HG03460 (cell line): ENCODE measurements at regions not wholly inside any gene's neighbourhood (a gene's known extent, or its start where the extent isn't known, plus 50 kb on each side); places are given as distances from the start of the nearest gene placed in this dataset.
"Not testable (repeated sequence)": the region's sequence is repeated elsewhere in the genome, so short reads cannot be mapped to it uniquely, and the experiment has no call there.

Experiments used
- ATAC-seq: cut with Tn5 transposase; IDR thresholded peaks from one replicate; pipeline ENCODE4 v1.9.1; 2021; ENCODE audit not compliant: unreplicated experiment

DNA sequence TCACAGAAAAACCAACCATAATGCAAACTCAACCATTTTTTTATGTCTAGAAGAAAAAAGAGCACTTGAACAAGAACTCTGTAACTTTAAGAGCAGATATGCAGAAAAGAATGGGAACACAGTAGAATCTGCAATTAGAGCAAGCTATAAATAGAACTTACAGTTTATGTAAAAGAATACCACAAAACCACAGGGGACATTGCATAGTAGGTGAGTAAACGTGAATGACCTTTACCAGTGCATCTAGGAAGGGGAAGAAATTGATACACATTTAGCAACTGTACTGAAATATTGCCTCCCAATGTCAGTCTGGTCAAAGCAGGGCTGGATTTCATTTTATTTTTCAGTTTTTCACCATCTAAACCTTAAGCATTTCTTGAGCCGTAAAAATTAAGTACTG lies 242.2 kb upstream of the EDNRB start:
- no peak for ATAC-seq

DNA sequence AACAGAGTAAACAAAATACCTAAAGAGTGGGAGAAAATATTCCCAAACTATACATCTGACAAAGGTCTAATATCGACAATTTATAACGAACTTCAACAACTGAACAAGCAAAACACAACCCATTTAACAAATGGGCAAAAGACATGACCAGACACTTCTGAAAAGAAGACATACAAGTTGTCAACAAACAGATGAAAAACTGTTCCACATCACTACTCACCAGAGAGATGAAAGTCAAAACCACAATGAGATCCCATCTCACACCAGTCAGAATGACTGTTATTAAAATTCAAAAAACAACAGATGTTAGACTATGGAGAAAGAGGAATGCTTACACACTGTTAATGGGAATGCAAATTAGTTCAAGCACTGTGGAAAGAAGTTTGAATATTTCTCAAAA lies 233.8 kb upstream of the EDNRB start:
- ATAC-seq = no peak

DNA sequence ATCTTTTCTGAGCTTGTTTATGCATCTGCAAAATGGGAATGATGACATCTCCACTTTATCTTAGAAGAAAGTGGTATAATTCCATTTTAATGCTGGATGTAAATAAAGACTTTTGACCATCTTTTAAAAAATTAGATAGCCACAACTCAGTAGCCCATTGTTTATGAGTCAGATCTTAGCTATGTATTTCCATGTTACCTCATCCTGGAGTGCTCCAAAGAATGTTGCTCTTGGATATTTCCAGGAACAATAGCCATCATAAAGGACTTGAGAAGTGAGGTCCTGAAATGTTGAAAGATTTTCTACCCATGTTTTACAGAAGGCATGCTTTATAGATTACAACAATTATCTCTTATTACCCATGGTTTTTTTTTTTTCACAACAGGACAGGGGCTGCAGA lies 229.3 kb upstream of the EDNRB start:
- no peak for ATAC-seq

DNA sequence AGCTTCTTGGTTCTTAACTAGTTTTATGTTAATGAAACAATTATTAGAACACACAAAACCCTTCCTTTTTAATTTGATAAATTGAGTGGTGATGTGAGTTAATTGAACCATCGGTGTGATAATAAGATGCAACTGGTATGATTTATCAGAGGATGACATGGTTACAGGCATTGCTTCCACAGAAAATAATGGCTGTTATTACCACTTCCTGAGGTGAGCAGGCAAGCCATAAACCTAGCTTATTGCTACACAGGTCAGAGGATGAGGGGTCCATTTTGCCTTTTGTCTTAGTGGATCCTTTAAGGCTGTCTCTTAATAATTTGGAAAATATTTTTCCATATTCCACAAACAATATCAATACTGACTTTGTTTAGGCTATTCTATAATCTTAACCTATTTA lies 226.6 kb upstream of the EDNRB start:
- ATAC-seq = no peak

DNA sequence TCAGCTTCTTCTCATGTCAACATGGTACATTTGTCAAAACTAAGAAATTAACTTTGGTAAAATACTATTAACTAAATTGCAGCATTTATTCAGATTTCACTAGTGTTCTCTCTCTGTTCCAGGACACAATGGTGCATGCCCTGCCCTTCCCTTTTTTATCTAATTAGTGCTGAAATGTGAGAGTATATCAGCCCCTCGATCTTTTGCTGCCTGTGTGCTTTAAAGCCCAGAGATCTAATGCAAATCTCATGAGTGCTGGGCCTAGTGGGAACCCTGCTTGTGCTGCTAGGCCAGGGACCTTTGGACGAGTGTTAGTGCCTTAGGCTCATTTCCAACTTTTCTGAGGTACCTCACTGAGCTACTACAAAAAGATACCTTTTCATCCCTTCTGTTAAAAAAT lies 221.1 kb upstream of the EDNRB start:
- no peak for ATAC-seq

DNA sequence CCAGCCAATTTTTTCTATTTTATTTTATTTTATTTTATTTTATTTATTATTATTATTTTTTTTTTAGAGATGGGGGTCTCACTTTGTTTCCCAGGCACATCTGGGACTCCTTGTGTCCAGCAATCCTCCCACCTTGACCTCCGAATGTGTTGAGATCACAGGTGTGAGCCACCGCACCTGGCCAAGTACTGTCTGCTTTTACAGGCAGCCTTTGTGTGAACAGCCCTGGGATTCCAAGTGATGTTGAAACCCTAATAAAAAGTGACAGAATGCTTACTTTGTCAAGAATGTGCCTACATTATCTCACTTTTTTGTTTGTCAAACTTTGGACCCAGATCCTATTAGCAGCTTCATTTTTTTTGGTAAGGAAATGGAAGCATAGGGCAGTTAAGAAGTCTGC lies 220.1 kb upstream of the EDNRB start:
- ATAC-seq = no peak

DNA sequence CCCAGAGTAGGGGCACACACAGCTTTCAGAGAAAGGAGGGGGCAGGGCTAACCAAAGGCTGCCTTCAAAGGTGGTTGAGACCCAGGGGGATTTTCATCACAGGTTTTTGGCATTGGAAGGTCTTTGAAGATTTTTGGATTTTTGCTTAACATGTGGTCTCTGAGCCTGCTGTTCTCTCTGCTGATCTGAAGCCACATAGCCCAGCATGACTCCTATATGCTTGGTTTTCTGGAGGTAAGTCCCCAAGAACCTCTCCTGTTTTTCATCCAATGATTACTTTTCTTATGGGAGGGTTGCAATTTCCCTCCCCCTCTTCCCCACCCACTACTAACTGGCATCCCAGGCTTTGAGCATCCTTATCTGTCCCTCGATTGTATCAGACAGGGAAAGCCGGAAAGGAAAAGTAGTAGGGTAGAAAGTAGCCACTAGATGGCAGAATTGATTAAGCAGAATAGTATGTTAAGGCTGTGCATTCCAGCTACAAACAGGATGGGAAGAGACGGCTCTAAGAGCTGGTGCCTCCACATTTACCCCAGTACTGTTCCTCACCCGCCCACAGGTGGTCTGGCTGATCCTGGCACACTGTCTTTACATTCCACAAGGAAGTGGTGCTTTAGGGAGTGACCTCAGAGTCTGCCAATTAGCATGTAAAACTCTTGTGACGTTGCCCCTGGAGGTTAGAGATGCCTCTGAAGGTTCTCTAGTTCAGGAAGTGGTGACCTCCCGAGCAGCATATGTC lies 218.9 kb upstream of the EDNRB start:
- ATAC-seq = peak; percentile 87

DNA sequence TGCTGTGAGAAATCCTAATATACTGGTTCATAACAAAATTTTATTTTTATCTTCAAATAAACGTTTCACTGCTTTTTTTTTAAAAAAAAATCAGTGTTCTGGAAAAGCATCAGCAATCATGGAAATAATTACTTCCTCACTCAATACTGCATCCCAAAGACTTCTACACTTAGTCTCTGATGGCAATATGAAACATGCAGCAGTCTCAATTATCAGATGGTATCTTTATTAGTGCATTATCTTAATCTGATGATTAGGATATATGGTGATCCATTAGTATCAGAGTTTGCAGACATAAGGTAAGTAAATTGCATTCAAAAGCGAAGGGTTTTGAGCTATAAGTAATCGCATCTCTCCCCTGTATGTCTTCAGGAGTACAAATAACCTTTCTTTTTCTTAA lies 218.3 kb upstream of the EDNRB start:
- no peak for ATAC-seq

DNA sequence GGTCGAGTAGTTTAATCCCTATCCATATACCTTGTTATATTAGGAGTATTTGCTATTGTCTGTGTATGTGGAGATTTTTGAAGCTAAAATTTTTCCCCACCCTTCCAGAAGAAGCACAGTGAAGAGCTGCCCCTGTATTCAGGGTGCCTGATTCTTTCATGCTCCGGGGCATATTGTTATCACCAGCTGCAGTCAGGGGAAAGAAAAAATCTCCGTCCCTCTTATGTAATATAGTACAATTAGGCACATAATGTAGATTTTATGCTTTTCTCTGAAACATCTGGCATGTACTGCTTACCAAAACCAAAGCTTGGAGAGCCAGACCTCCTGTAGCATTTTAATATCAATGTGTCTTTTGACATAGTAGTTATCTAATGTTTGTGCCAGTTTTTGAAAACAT lies 214.9 kb upstream of the EDNRB start:
- no peak for ATAC-seq

DNA sequence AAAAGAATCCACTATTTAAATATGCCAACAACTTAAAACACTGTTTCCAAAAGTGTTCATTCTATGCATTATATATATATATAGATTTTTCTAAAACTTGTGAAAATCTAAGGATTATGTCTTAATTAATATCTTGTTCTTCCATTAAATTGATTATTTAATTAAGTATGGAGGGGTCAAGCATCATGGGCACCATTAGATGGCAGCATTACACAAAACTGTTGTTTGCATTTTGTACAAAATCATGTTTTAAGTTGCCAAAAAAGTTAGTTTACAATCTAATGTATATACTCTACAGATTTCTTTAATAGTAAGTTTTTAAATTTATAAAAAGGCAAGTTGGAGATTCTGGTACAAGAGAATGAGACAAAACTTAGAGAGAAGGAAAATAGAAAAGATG lies 213.2 kb upstream of the EDNRB start:
- ATAC-seq = no peak

DNA sequence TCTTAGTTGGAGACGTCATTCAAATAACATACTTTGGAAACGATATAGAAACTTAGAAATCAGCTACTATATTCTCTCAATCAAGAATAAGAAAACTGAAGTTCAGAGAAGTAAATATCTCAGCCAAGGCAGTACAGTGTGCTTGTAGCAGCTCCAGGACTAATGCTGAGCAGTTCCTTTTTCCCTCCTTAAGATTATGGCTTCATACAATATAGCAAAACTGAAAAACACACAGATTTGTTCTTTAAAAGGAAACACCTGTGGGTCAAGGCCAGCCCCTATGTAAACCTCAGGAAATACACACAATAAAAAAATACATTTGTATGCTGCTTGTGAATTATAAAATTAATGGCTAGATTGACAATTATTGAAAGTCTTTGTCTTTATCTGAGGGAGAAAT lies 212.7 kb upstream of the EDNRB start:
- no peak for ATAC-seq

DNA sequence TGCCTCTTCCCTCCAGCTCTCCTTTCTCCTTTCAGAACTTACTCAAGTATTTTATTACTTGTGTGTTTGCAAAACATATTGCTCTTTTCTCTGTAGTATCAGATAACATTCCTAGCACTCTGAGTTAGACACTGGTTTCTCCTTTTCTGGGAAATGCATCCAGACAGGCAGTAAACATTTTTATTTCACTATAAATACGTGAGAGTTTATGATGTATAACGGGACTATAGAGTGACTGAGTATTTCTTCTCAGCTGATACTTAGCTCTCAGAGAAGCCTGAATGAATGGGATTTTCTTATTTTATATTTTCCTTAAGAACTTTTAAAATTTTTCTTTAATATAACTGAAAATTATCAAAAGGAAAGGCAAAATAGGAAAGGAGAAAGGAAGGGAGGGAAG lies 211.2 kb upstream of the EDNRB start:
- ATAC-seq = no peak

DNA sequence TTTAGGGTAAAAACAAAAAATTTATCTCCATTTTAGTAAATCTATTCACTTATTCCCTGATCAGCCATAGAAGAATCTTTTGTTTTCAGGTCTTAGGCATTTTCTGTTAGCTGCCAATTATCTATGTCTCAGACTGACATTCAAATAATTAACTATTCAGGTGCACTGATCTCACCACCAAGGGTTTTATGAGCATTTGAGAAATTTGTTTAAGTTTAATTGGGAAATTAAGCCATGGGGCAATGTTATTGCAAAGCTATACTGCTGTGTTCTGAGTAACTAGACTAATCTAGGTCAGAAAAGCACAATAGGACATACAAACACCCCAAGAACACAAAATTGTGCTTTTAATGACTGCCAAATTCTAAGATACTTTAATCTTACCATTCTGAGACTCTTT lies 210.7 kb upstream of the EDNRB start:
- no peak for ATAC-seq

DNA sequence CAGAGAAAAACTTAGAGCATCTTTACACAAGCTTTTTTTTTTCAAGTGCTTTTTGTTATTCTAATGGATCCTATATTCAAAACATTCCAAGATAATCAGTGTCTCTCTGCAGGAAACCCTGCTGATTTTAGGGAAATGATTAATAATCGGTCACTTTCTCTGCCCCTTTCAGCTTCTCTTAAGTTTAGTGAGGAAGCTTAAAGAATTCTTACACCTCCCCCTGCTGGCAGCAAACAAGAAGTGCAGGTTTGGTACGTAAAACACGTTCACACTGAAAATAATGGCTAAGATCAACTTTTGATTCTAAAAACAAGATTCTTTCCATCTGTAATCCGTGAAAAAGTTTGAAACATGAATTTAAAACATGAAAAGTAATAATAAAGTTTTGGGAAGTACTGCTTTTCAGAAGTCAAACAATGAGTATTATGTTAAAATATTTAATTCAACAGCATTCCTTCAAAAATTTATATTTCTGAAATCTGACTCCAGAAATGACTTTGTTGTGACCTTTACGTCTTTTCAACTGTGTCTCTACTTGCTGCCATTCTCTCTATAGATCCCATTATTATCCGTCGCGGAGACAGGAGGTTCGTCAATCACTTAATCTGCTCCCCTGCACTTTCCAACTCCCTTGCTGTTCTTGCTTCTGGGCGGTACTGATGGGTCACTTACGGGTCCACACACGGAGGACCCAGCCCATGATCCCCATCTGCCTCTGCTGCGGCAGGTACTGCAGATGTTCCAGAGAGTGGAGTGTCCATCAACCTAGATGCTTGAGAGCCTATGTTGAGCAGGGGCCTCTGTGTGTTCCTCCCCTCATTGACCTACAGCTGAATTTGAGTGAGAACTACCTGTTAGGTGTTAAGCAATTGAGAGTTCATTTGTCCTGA lies 203.1 kb upstream of the EDNRB start:
- peak; percentile 53 for ATAC-seq

DNA sequence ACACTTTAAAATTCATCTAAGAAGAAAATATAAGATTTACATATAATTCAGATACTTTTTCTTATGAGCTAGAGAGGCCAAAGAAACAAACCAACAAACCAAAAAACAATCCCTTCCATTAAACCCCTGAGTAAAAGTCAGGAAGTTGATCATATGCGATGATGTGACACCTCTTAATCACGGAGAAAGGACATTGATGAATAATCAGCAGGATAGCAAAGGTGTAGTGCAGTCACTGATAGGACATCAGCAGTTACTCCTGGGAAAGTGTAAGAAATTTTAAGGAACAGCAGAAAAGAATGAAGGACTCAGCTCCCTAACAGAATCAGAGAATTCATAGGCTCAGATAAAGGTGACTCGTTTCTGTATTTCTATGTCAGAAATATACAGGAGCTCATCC lies 202.4 kb upstream of the EDNRB start:
- ATAC-seq = no peak

DNA sequence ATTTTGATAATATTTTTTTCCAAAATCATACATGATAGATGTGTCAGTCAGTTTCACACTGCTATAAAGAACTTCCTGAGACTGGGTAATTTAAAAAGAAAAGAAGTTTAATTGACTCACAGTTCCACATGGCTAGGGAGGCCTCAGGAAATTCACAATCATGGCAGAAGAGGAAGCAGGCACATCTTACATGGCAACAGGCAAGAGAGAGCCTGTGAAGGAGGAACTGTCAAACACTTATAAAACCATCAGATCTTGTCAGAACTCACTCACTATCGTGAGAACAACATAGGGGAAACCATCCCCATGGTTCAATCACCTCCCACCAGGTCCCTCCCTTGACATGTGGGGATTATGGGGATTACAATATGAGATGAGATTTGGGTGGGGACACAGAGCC lies 201.5 kb upstream of the EDNRB start:
- not testable (repeated sequence) for ATAC-seq

DNA sequence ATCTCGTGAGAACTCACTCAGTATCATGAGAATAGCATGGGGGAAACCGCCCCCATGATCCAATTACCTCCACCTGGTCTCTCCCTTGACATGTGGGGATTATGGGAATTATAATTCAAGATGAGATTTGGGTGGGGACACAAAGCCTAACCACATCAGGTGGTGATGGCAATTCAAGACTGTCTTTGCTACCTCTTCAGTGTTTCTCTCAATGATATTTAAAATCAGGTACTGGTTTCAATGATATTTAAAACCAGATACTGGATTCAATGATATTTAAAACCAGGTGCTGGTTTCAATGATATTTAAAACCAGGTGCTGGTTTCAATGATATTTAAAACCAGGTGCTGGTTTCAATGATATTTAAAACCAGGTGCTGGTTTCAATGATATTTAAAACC lies 198.4 kb upstream of the EDNRB start:
- ATAC-seq = not testable (repeated sequence)

DNA sequence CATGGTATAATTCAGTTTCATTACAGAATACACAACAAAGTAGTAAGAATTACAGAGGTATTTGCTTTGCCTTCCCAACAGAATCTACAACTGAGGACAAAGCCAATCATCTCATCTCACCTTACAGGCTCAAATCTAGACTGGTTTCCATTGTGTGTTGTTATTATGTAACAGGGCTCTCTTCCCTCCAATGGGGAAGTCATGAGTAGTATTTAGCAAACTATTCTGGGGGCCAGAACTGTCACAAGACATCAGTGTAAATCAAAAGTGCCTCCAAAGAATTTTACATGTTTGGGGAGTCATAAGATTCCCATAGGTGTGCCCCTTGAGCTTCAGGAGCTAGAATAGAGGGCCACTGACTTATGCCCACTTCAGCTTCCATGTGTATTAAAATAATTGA lies 187.0 kb upstream of the EDNRB start:
- ATAC-seq = no peak

DNA sequence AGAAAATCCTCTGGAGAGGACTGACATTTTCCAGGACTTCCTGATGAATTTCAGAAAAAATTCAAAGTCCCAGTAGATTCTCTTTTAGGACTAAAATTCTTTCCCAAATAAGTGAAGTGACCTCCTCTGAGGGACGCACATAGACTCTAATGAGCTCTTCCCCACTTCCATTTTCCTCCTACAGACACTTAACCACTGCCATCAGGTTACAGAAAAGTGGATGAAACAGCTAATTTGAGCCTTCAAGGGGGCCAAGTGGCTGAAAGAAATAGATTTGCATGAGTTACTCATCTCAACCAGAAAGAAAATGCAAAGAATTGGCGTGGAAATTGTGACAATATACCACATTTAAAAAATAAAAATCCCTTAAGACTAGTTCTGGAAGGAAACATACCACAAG lies 185.3 kb upstream of the EDNRB start:
- no peak for ATAC-seq

DNA sequence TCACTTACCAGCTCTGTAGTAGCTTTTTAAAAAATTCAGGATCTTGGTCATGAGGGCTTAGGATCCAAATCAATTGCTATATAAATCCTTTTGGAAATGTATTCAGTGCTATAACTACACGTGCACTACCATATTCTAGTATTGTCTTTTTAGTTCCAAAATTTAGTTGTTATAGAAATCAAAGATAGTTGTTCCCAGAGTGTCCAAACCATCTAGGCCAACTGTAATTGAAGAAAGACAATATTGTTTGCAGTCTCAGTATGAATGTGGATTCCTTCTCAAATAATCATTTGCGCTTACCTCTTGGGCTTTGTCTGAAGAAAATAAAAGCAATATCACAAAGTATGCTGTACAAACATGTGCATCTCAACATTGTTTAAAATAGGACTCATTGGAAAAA lies 184.1 kb upstream of the EDNRB start:
- no peak for ATAC-seq

DNA sequence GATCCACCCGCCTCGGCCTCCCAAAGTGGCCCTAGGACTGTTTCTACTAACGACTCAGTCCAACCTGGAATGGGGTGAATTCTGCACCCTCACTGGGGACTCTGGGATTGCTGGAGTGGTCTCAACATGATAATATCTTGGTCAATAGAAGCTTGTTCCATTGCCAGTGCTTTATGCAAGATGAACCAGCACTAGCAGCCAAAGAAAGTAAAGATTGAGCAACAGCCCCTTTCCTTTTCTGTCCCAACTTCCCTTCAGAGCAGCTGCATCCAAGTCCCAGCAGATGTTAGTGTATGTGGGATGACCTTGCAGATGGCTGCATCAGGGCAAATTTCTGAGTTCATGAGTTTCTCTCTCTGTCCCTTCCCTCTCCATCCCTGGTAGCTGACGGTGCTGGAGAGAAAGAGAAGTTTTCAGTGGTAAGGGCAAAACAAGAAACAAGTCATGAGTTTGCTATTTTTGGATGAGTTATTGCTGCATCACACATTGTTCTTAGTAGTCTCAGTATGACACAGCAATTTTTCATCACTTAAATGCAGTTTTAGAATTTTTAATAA lies 183.6 kb upstream of the EDNRB start:
- ATAC-seq = no peak

DNA sequence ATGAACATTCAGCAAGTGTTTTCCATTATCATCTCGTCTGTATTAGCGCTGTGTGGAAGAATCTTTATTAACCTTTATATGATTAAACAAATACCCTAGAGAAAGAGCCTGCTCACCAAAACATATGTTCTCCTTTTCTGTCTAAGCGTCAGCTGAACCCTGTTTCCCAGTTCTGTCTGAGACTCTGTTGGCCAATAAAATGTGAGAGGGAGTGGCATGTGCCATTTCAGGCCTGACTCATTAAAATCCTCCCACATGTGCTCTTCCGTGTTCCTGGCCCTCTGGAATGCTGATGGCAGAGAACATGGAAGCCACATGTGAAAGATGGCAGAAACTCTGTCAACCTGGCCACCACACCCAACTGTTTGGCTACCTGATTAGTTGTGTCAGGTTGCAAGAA lies 181.9 kb upstream of the EDNRB start:
- ATAC-seq = no peak
